H54 (cell line): ENCODE measurements at regions not wholly inside any gene's neighbourhood (a gene's known extent, or its start where the extent isn't known, plus 50 kb on each side); places are given as distances from the start of the nearest gene placed in this dataset.

Experiments
- DNase-seq: peaks from one replicate; pipeline ENCODE4 v3.0.0; 2011; ENCODE audit warnings: low spot score, mixed read lengths; ENCODE audit not compliant: insufficient read length
- FAIRE-seq: peaks from 3 replicates; lab custom pipeline; 2011; peaks lifted over from hg19 to GRCh38; lab: Jason Lieb, UNC
- POLR2A ChIP-seq: IDR thresholded peaks from 2 replicates; pipeline ENCODE4 v1.6.1; 2011; ENCODE audit warnings: low read depth, mild to moderate bottlenecking, low read length

- DNase-seq (no peak), FAIRE-seq (no peak)
- no peak for TF ChIP-seq POLR2A
Measured at GRCh38 chr2:60603533-60604190, 50.2 kb upstream of the BCL11A start.

- TF ChIP-seq POLR2A = no peak
- DNase-seq (no peak), FAIRE-seq (no peak)
Measured at GRCh38 chr2:60604486-60605064, 51.1 kb upstream of the BCL11A start.

GRCh38 chr2:60605866-60606265, 52.4 kb upstream of the BCL11A start:
- no peak for FAIRE-seq
- no peak for DNase-seq
- TF ChIP-seq POLR2A = no peak

GRCh38 chr2:60608679-60609078, 55.2 kb upstream of the BCL11A start:
- DNase-seq = no peak
- TF ChIP-seq POLR2A = no peak
- FAIRE-seq = no peak

- no peak for FAIRE-seq
- no peak for TF ChIP-seq POLR2A
- DNase-seq = no peak
Measured at GRCh38 chr2:60612033-60612432, 58.6 kb upstream of the BCL11A start.

GRCh38 chr2:60614319-60614718, 60.9 kb upstream of the BCL11A start:
- TF ChIP-seq POLR2A = no peak
- DNase-seq = no peak
- FAIRE-seq = no peak

- FAIRE-seq (no peak), DNase-seq (no peak)
- no peak for TF ChIP-seq POLR2A
Measured at GRCh38 chr2:60621688-60622429, 68.4 kb upstream of the BCL11A start.

- TF ChIP-seq POLR2A = no peak
- no peak for FAIRE-seq
- no peak for DNase-seq
Measured at GRCh38 chr2:60623040-60623439, 69.6 kb upstream of the BCL11A start.

- DNase-seq (no peak), FAIRE-seq (no peak)
- no peak for TF ChIP-seq POLR2A
Measured at GRCh38 chr2:60627412-60627811, 74.0 kb upstream of the BCL11A start.

- DNase-seq = no peak
Measured at GRCh38 chr2:60628026-60628425, 74.6 kb upstream of the BCL11A start.

GRCh38 chr2:60628615-60629304, 75.3 kb upstream of the BCL11A start:
- no peak for TF ChIP-seq POLR2A
- FAIRE-seq (no peak), DNase-seq (no peak)

More at GRCh38 chr2:60628026-60628425, 74.6 kb upstream of the BCL11A start:
- no peak for TF ChIP-seq POLR2A
- no peak for FAIRE-seq

- DNase-seq (no peak), FAIRE-seq (no peak)
- TF ChIP-seq POLR2A = no peak
Measured at GRCh38 chr2:60629305-60629662, 75.8 kb upstream of the BCL11A start.

GRCh38 chr2:60629801-60630385, 76.4 kb upstream of the BCL11A start:
- TF ChIP-seq POLR2A = no peak
- DNase-seq = no peak
- FAIRE-seq = no peak

- no peak for DNase-seq
- TF ChIP-seq POLR2A = no peak
- FAIRE-seq = no peak
Measured at GRCh38 chr2:60633615-60634014, 80.2 kb upstream of the BCL11A start.
